Activated naive CD4-positive, alpha-beta T cell treated with anti-CD3 and anti-CD28 coated beads for 36 hours (primary cell): ENCODE measurements at regions not wholly inside any gene's neighbourhood (a gene's known extent, or its start where the extent isn't known, plus 50 kb on each side); places are given as distances from the start of the nearest gene placed in this dataset.

Source experiments
- CTCF ChIA-PET: fragments of 350-600 bp; sonication (Branson Sonifier 250); formaldehyde crosslinking; loops from one replicate; lab custom pipeline; 2021; ENCODE audit warnings: antibody characterized with exemption; lab: Charles Lee
- DNase-seq: peaks from one replicate; pipeline ENCODE4 v3.0.0-alpha.2; 2020
- H3K27ac Mint-ChIP-seq: one replicate; pipeline ENCODE4 v1.8.0; 2021; ENCODE audit warnings: mild to moderate bottlenecking, mixed read lengths
- H3K27me3 Mint-ChIP-seq: one replicate; pipeline ENCODE4 v1.8.0; 2021; ENCODE audit warnings: low read depth, mixed read lengths
- H3K36me3 Mint-ChIP-seq: one replicate; pipeline ENCODE4 v1.8.0; 2021; ENCODE audit warnings: low read depth, mixed read lengths
- H3K4me1 Mint-ChIP-seq: one replicate; pipeline ENCODE4 v1.8.0; 2021; ENCODE audit warnings: low read depth, mixed read lengths
- H3K4me3 Mint-ChIP-seq: one replicate; pipeline ENCODE4 v1.8.0; 2021; ENCODE audit warnings: mild to moderate bottlenecking, moderate library complexity, mixed read lengths
- H3K9me3 Mint-ChIP-seq: one replicate; pipeline ENCODE4 v1.8.0; 2021; ENCODE audit warnings: mixed read lengths
- intact Hi-C: fragments of 100-400 bp; cut with micrococcal nuclease; formaldehyde crosslinking; loops from one replicate; pipeline ENCODE4 v1.15.1; 2023

DNA sequence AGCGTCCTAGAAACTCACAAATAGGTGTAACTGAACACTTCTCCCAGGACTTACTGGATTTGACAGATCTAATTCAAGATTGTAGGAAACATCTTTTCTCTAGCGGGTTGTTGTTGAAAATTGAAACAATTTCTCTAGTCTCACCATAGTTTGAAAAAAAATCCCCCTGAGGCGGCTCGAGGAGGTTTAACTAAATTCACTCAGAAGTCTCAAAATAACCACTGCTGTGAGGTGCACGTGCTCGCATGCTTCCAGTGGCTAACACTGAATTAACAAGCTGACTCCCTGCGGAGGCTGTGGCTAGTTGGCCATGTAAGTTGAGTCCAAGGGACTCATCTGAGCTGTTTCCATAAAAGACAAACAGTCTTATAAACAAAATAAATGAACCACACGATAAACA, 503.9 kb downstream of the OCA2 start:
- intact Hi-C loops: no loop called here
- H3K4me1 Mint-ChIP-seq: no peaks in the 10 kb centered on the region
- H3K4me3 Mint-ChIP-seq: no peak overlapping the region
- CTCF ChIA-PET: no interaction called here
- DNase-seq: no peak
- no peak overlapping the region for H3K27ac Mint-ChIP-seq
- H3K27me3 Mint-ChIP-seq: peaks cover 2% of the 10 kb centered on the region
- no peaks in the 10 kb centered on the region for H3K36me3 Mint-ChIP-seq
- H3K9me3 Mint-ChIP-seq: peaks cover 2% of the 10 kb centered on the region

DNA sequence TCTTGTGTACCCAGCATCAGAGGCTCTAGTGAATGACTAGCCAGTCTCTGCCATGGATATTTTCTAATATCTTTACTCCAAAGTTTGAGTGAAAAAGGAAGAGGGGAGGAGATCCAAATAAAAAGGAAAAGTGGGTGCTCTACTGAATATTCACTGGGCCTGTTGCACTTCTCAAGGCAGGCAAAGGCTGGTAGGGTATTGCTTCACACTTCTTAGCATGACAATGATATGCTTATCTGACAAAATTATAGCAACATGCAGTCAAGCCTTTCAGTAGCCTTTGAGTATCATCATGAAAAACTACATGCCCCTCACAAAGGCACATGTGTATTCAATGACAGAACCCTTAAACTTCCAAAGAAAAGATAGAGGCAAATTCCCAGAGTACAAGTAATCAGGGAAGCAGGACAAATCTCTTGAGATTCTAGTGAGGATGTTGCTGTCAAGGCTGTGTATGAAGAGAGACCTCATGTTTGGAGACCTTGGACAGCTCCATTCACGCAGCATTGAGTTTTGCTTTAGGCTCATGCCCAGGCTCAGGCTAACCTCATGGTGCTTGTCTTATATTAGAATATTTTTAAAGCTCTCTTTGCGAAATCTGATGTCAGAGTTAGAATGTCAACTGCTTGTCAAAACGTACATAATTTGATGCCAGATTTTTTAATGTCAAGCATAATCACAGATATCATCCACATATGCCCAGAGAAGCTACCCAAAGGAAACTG, 506.9 kb downstream of the OCA2 start:
- DNase-seq: no peak
- Mint-ChIP-seq H3K4me1 (no peaks in the 10 kb centered on the region), H3K9me3 (peaks cover 4% of the 10 kb centered on the region), H3K27me3 (peaks cover 2% of the 10 kb centered on the region), H3K4me3 (no peak overlapping the region), H3K27ac (no peak overlapping the region), H3K36me3 (no peaks in the 10 kb centered on the region)
- intact Hi-C loops: no loop called here
- CTCF ChIA-PET: no interaction called here
